ENCODE measurements at regions not wholly inside any gene's neighbourhood (a gene's known extent, or its start where the extent isn't known, plus 50 kb on each side); places are given as distances from the start of the nearest gene placed in this dataset.

GRCh38 chr2:51220606-51221005, 188.7 kb upstream of the NRXN1 start (continued):
- TF ChIP-seq HCFC1 (IDR thresholded peaks at IDR 0.05; ENCODE audit: low read length) = no peak

- POLR2A ChIA-PET = no interaction called here
- no peak for TF ChIP-seq RB1 (IDR thresholded peaks at IDR 0.05; ENCODE audit: borderline replicate concordance)
- TF ChIP-seq NR2C2 (IDR thresholded peaks at IDR 0.05; ENCODE audit: borderline replicate concordance, control insufficient read depth, insufficient read length, low read depth) = no peak
- no peak for TF ChIP-seq ZNF207 (IDR thresholded peaks at IDR 0.05; ENCODE audit: borderline replicate concordance)
- no peak for TF ChIP-seq ATF7 (IDR thresholded peaks at IDR 0.05; ENCODE audit: low read depth)
- TF ChIP-seq ZBTB40 (IDR thresholded peaks at IDR 0.05; ENCODE audit: borderline replicate concordance) = no peak
- TF ChIP-seq POLR2AphosphoS2 (IDR thresholded peaks at IDR 0.05; ENCODE audit: low read depth, low read length) = no peak
- TF ChIP-seq KDM1A (IDR thresholded peaks at IDR 0.05; ENCODE audit: borderline replicate concordance) = no peak
- TF ChIP-seq MEF2B (IDR thresholded peaks at IDR 0.05; ENCODE audit: partially characterized antibody, poor library complexity, severe bottlenecking) = no peak
- no peak for TF ChIP-seq SRF (IDR thresholded peaks at IDR 0.05; ENCODE audit: low read depth in 2 of 2, low read length in 2 of 2)
- TF ChIP-seq SMAD1 (IDR thresholded peaks at IDR 0.05; ENCODE audit: low read depth, partially characterized antibody) = no peak
- no peak for TF ChIP-seq POLR2AphosphoS5 (IDR thresholded peaks at IDR 0.05; ENCODE audit: low read length)
- BruUV-seq (replicated peaks) = no TSS peak
- H3K36me3 ChIP-seq (ENCODE audit: control insufficient read depth in 2 of 2, insufficient read depth in 2 of 2, low read length in 1 of 2) = no peaks in the 10 kb centered on the region
- H4K20me1 ChIP-seq (ENCODE audit: control insufficient read depth, insufficient read depth) = no peaks in the 10 kb centered on the region
- SMC1A ChIA-PET (ENCODE audit: uncharacterized antibody, unreplicated experiment) = no interaction called here
- WGBS (ENCODE audit: insufficient coverage, insufficient replicate concordance, low lambda C conversion rate, missing lambda C conversion rate) = 6% methylated on average over 2 of the region's 2 CpGs
- in situ Hi-C loops (cut with MboI) = no loop called here
- H2AFZ ChIP-seq (ENCODE audit: control insufficient read depth, low read depth, low read length) = no peak overlapping the region
- CTCF ChIA-PET = interaction anchor here (1.5 kb wide), 1 partner anchor 68 kb away, joined by 3 read pairs; no protein-coding TSS in a partner anchor
- H3K4me3 ChIP-seq = no peak overlapping the region
- H3K4me2 ChIP-seq (ENCODE audit: control insufficient read depth, insufficient read depth) = no peak overlapping the region
- H3K9ac ChIP-seq (ENCODE audit: control insufficient read depth, insufficient read depth, low read length) = no peak overlapping the region
- intact Hi-C loops (cut with micrococcal nuclease; ENCODE audit: unreplicated experiment) = no loop called here
- FAIRE-seq (no peak), DNase-seq (ENCODE audit: low read depth, low spot score) (no peak), ATAC-seq (no peak)
- H3K27me3 ChIP-seq (replicated peaks in 1 of 2; ENCODE audit: control insufficient read depth in 2 of 2, insufficient read depth in 2 of 2, low read length in 1 of 2) = no peaks in the 10 kb centered on the region
- no peaks in the 10 kb centered on the region for H3K9me3 ChIP-seq (replicated peaks; ENCODE audit: control insufficient read depth, insufficient read depth, low read length)
- no peak overlapping the region for H3K27ac ChIP-seq (ENCODE audit: control insufficient read depth, insufficient read depth)
- H3K4me1 ChIP-seq (ENCODE audit: control insufficient read depth, insufficient read depth, low read length) = no peaks in the 10 kb centered on the region
- no peaks in the 10 kb centered on the region for H3K79me2 ChIP-seq (ENCODE audit: control insufficient read depth, insufficient read depth, low read length)
- RAD21 ChIA-PET (ENCODE audit: unreplicated experiment) = no interaction called here
These were observed 188.1 kb upstream of the NRXN1 start for GRCh38 chr2:51220080-51220479.
